Vagina (tissue), 2 donors: ENCODE measurements at regions not wholly inside any gene's neighbourhood (a gene's known extent, or its start where the extent isn't known, plus 50 kb on each side); places are given as distances from the start of the nearest gene placed in this dataset.

Source experiments
- POLR2A ChIP-seq, 2 donors: fragments of 450-650 bp; IDR thresholded peaks; one replicate each; pipeline ENCODE4 v1.6.1; 2017; ENCODE audit warnings: antibody characterized with exemption in 2 of 2, mild to moderate bottlenecking in 2 of 2, moderate library complexity in 2 of 2
- TF ChIP-seq, protein P1 (sequence below), 3 experiments: fragments of 450-650 bp in 2 of 3; fragments of 200-600 bp in 1 of 3; sonication (generic) in 1 of 3; IDR thresholded peaks; one replicate each; pipeline ENCODE4 v1.5.1; 2017 to 2019; ENCODE audit warnings: antibody characterized with exemption in 3 of 3, mild to moderate bottlenecking in 2 of 3, moderate library complexity in 2 of 3

DNA sequence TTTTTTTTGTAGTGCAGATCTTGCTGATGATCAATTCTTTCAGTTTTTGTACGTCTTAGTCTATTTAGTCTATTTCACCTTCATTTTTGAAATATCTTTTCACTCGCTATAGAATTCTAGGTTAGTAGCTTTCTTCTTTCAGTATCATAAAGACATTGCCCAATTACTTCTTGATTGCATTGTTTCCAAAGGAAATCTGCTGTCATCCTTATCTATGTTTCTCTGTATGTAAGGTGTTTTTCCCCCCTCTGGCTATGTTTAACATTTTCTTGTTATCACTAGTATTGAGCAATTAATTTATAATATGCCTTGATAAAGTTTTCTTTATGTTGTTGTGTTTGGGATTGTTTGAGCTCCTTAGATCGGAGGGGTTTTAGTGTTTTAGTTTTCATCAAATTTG is 171.9 kb downstream of the BMP4 start:
- no peak for TF ChIP-seq POLR2A (IDR thresholded peaks at IDR 0.05)
- TF ChIP-seq, protein P1, sequence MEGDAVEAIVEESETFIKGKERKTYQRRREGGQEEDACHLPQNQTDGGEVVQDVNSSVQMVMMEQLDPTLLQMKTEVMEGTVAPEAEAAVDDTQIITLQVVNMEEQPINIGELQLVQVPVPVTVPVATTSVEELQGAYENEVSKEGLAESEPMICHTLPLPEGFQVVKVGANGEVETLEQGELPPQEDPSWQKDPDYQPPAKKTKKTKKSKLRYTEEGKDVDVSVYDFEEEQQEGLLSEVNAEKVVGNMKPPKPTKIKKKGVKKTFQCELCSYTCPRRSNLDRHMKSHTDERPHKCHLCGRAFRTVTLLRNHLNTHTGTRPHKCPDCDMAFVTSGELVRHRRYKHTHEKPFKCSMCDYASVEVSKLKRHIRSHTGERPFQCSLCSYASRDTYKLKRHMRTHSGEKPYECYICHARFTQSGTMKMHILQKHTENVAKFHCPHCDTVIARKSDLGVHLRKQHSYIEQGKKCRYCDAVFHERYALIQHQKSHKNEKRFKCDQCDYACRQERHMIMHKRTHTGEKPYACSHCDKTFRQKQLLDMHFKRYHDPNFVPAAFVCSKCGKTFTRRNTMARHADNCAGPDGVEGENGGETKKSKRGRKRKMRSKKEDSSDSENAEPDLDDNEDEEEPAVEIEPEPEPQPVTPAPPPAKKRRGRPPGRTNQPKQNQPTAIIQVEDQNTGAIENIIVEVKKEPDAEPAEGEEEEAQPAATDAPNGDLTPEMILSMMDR (IDR thresholded peaks at IDR 0.05): no peak
